Colonic mucosa (tissue), 4 donors: ENCODE measurements at regions not wholly inside any gene's neighbourhood (a gene's known extent, or its start where the extent isn't known, plus 50 kb on each side); places are given as distances from the start of the nearest gene placed in this dataset.

Experiments
- DNase-seq: peaks from one replicate; pipeline ENCODE4 v3.0.0-alpha.2; 2020
- H3K27ac ChIP-seq: fragments of 200-600 bp; one replicate; pipeline ENCODE4 v1.8.0; 2021
- H3K27me3 ChIP-seq: fragments of 200-600 bp; one replicate; pipeline ENCODE4 v1.8.0; 2021
- H3K36me3 ChIP-seq: fragments of 200-600 bp; one replicate; pipeline ENCODE4 v1.8.0; 2021
- H3K4me1 ChIP-seq: fragments of 200-600 bp; one replicate; pipeline ENCODE4 v1.8.0; 2021; ENCODE audit warnings: mild to moderate bottlenecking
- H3K4me3 ChIP-seq: fragments of 200-600 bp; one replicate; pipeline ENCODE4 v1.8.0; 2021
- H3K9ac ChIP-seq, 2 donors: one replicate each; pipeline ENCODE4 v1.7.0; 2013; ENCODE audit warnings: control low read depth in 2 of 2, low read depth in 2 of 2, low read length in 2 of 2
- H3K9me3 ChIP-seq: fragments of 200-600 bp; one replicate; pipeline ENCODE4 v1.8.0; 2021
- CTCF ChIP-seq: fragments of 200-600 bp; IDR thresholded peaks from one replicate; pipeline ENCODE4 v1.8.0; 2022; ENCODE audit warnings: antibody characterized with exemption, mild to moderate bottlenecking
- intact Hi-C: fragments of 100-400 bp; cut with DNase I; formaldehyde crosslinking; loops from one replicate; pipeline ENCODE4 v1.14.1; 2022
- donor health status: healthy.
- donor health status: DM: no; HTN: no; CAD: no.
- donor health status: DM: no; HTN: no; CAD: no.

GRCh38 chr2:180150606-180151005, 143.5 kb upstream of the CWC22 start:
- no peak for TF ChIP-seq CTCF
- Histone ChIP-seq H3K27ac (no peak overlapping the region), H3K4me3 (no peak overlapping the region), H3K36me3 (no peaks in the 10 kb centered on the region), H3K9ac (no peak overlapping the region), H3K4me1 (no peaks in the 10 kb centered on the region), H3K9me3 (no peaks in the 10 kb centered on the region), H3K27me3 (no peaks in the 10 kb centered on the region)
- no peak for DNase-seq
- intact Hi-C loops, result no loop called here

GRCh38 chr2:180146541-180146940, 139.4 kb upstream of the CWC22 start:
- H3K27me3 ChIP-seq, result no peaks in the 10 kb centered on the region
- intact Hi-C loops, result no loop called here
- H3K4me3 ChIP-seq, result no peak overlapping the region
- no peaks in the 10 kb centered on the region for H3K9me3 ChIP-seq
- no peak overlapping the region for H3K9ac ChIP-seq
- DNase-seq, result no peak
- no peak overlapping the region for H3K27ac ChIP-seq
- no peak for TF ChIP-seq CTCF
- no peaks in the 10 kb centered on the region for H3K4me1 ChIP-seq
- no peaks in the 10 kb centered on the region for H3K36me3 ChIP-seq

- H3K9ac ChIP-seq, result no peak overlapping the region
- H3K27ac ChIP-seq, result no peak overlapping the region
- no peaks in the 10 kb centered on the region for H3K36me3 ChIP-seq
- H3K9me3 ChIP-seq, result no peaks in the 10 kb centered on the region
- H3K27me3 ChIP-seq, result no peaks in the 10 kb centered on the region
- TF ChIP-seq CTCF, result no peak
- H3K4me1 ChIP-seq, result no peaks in the 10 kb centered on the region
- intact Hi-C loops, result no loop called here
- no peak overlapping the region for H3K4me3 ChIP-seq
- no peak for DNase-seq
Observed at GRCh38 chr2:180146114-180146513, 139.0 kb upstream of the CWC22 start.

GRCh38 chr2:180145163-180145562, 138.1 kb upstream of the CWC22 start:
- DNase-seq, result no peak
- Histone ChIP-seq H3K36me3 (no peaks in the 10 kb centered on the region), H3K9ac (no peak overlapping the region), H3K4me1 (no peaks in the 10 kb centered on the region), H3K27me3 (no peaks in the 10 kb centered on the region), H3K27ac (no peak overlapping the region), H3K4me3 (no peak overlapping the region), H3K9me3 (no peaks in the 10 kb centered on the region)
- intact Hi-C loops, result no loop called here
- TF ChIP-seq CTCF, result no peak

GRCh38 chr2:180144338-180144813, 137.3 kb upstream of the CWC22 start:
- Histone ChIP-seq H3K4me3 (no peak overlapping the region), H3K9me3 (no peaks in the 10 kb centered on the region), H3K4me1 (no peaks in the 10 kb centered on the region), H3K27ac (no peak overlapping the region), H3K27me3 (no peaks in the 10 kb centered on the region), H3K9ac (no peak overlapping the region), H3K36me3 (no peaks in the 10 kb centered on the region)
- DNase-seq, result no peak
- TF ChIP-seq CTCF, result no peak
- intact Hi-C loops, result no loop called here
